ENCODE measurements at regions not wholly inside any gene's neighbourhood (a gene's known extent, or its start where the extent isn't known, plus 50 kb on each side); places are given as distances from the start of the nearest gene placed in this dataset.

DNA sequence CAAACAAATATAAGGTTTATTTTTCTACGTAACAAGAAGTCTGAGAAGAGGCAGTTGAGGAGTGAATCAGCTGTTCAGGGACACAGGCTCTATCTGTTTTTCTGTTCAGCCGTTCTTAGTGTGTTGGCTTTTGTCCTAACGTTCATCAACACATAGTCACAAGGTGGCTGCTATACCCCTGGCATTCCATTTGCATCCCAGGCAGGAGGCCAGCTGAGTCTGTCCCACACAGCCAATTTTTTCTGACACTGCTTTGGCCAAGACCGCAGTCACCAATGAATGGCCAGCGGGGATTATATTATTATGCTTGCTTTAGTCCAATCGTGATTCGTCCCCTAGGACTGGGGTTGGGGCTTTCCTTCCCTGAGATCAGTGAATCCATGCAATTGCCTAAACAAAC lies 143.4 kb upstream of the CHST15 start:
- TF ChIP-seq CTCF (optimal IDR thresholded peaks at IDR 0.05 in 1 of 3, IDR thresholded peaks at IDR 0.05 in 1 of 3, conservative IDR thresholded peaks at IDR 0.05 in 1 of 3; ENCODE audit: extremely low read depth in 1 of 3, insufficient read depth in 2 of 3, low read length in 3 of 3): no peak
- no peak for TF ChIP-seq EZH2 (IDR thresholded peaks at IDR 0.05; ENCODE audit: low read length)
